Muscle layer of colon (tissue), 2 donors: ENCODE measurements at regions not wholly inside any gene's neighbourhood (a gene's known extent, or its start where the extent isn't known, plus 50 kb on each side); places are given as distances from the start of the nearest gene placed in this dataset.

Experiments
- H3K27ac ChIP-seq: one replicate; pipeline ENCODE4 v1.7.0; 2013; ENCODE audit warnings: low read depth, mild to moderate bottlenecking, low read length, moderate library complexity
- H3K27me3 ChIP-seq, 2 donors: one replicate each; pipeline ENCODE4 v1.7.0; 2013; ENCODE audit warnings: low read length in 2 of 2, mild to moderate bottlenecking in 2 of 2; ENCODE audit not compliant: insufficient read depth in 2 of 2, control insufficient read depth in 1 of 2
- H3K36me3 ChIP-seq: one replicate; pipeline ENCODE4 v1.7.0; 2013; ENCODE audit warnings: mild to moderate bottlenecking, low read length; ENCODE audit not compliant: insufficient read depth
- H3K4me1 ChIP-seq: one replicate; pipeline ENCODE4 v1.7.0; 2013; ENCODE audit warnings: mild to moderate bottlenecking, low read length; ENCODE audit not compliant: insufficient read depth
- H3K4me3 ChIP-seq, 2 donors: one replicate each; pipeline ENCODE4 v1.7.0; 2013; ENCODE audit warnings: low read length in 2 of 2, low read depth in 1 of 2, mild to moderate bottlenecking in 1 of 2, moderate library complexity in 1 of 2
- H3K9ac ChIP-seq: one replicate; pipeline ENCODE4 v1.7.0; 2013; ENCODE audit warnings: low read length
- H3K9me3 ChIP-seq: one replicate; pipeline ENCODE4 v1.7.0; 2013; ENCODE audit warnings: mild to moderate bottlenecking, low read length
- donor health status: abdominal sarcoma.
- donor health status: Adenocarcinoma of cecum.

DNA sequence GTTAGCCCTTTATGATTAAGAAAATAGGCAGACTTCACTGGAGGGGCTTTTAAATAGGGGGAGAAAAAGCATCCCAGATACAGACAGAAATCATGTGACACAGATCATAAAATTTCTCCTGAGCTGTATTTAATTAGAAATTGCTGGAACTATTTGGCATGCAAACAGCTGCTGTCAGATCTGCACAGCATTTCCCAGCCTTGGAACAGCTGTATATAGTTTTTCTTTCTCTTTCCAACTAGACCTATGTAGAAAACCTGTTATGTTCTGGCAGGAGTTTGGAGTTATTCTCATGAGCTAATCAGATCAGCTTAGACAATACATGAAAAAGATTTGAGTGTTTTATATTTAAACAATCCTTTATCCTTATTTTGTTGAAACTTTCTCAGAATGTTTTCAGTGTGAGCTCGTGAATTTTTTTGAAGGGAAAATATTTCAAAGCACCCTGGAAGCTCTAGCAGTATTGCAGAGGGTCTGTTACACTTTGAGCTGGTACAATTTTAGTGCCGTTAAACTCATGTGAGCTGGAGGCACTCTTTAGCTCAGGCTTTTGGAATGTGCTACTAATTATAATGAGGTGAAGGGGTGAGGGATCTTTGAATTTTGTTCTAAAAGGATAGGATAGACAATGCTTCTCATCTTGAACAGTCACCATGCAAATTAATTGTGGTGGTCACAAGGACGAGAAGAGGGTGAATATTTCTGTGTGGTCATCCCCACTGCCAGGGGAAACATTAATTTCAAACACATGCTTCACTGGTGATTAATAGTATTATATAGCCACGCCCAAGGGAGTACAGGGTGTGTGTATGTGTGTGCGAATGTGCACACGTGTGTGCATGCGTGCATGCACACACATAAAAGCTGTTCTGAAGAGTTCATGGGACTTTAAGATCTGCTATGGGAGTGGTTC lies 239.4 kb upstream of the FBXL7 start:
- Histone ChIP-seq H3K9me3 (no peaks in the 10 kb centered on the region), H3K27me3 (no peaks in the 10 kb centered on the region), H3K36me3 (no peaks in the 10 kb centered on the region), H3K4me1 (peaks cover 22% of the 10 kb centered on the region), H3K9ac (no peak overlapping the region), H3K27ac (peak overlapping the region; percentile 52), H3K4me3 (peak overlapping the region in 1 of 2 donors; percentile 35)

- Histone ChIP-seq H3K27ac (no peak overlapping the region), H3K36me3 (no peaks in the 10 kb centered on the region), H3K9me3 (no peaks in the 10 kb centered on the region), H3K4me1 (peaks cover 14% of the 10 kb centered on the region), H3K4me3 (no peak overlapping the region), H3K27me3 (no peaks in the 10 kb centered on the region), H3K9ac (no peak overlapping the region)
These were observed 243.5 kb upstream of the FBXL7 start for GRCh38 chr5:15256485-15256884.

DNA sequence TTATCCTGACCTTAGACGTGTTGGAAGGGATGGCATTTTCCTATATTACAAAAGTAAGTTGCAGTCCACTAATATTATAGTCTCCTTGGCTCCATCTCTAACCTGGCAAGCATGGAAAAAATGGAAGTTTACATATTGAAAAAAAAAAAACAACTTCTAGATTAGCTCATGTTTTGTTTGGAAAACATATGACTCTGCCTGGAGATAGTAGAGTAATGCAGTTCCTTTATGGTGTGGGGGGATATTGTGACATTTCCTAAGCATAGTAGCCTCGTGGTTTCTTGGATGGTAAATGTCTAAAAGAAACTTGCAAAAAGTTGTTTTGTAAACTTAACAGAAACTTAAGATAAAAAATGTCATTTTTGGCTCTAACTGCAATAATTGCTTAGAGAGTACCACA lies 244.4 kb upstream of the FBXL7 start:
- no peak overlapping the region for H3K9ac ChIP-seq
- H3K27me3 ChIP-seq, result no peaks in the 10 kb centered on the region
- H3K9me3 ChIP-seq, result no peaks in the 10 kb centered on the region
- H3K27ac ChIP-seq, result no peak overlapping the region
- H3K4me1 ChIP-seq, result peaks cover 7% of the 10 kb centered on the region
- no peaks in the 10 kb centered on the region for H3K36me3 ChIP-seq
- no peak overlapping the region for H3K4me3 ChIP-seq

- no peak overlapping the region for H3K4me3 ChIP-seq
- H3K36me3 ChIP-seq, result no peaks in the 10 kb centered on the region
These were observed 245.4 kb upstream of the FBXL7 start for GRCh38 chr5:15254607-15255006.

DNA sequence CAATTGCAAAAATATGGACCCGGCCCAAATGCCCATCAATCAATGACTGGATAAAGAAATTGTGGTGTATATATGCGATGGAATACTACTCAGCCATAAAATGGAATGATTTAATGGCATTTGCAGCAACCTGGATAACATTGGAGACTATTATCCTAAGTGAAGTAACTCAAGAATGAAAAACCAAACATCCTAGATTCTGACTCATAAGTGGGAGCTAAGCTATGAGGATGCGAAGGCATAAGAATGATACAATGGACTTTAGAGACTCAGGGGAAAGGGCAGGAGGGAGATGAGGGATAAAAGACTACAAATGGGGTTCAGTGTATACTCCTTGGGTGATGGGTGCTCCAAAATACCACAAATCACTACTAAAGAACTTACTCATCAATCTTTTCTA lies 247.6 kb upstream of the FBXL7 start:
- Histone ChIP-seq H3K36me3 (no peaks in the 10 kb centered on the region), H3K9me3 (no peaks in the 10 kb centered on the region), H3K27ac (no peak overlapping the region), H3K9ac (no peak overlapping the region), H3K4me1 (no peaks in the 10 kb centered on the region), H3K4me3 (no peak overlapping the region), H3K27me3 (no peaks in the 10 kb centered on the region)

More at GRCh38 chr5:15254607-15255006, 245.4 kb upstream of the FBXL7 start:
- Histone ChIP-seq H3K27me3 (no peaks in the 10 kb centered on the region), H3K4me1 (no peaks in the 10 kb centered on the region), H3K27ac (no peak overlapping the region), H3K9ac (no peak overlapping the region), H3K9me3 (no peaks in the 10 kb centered on the region)

GRCh38 chr5:15249152-15249551 lies 250.8 kb upstream of the FBXL7 start:
- Histone ChIP-seq H3K27me3 (no peaks in the 10 kb centered on the region), H3K4me3 (no peak overlapping the region), H3K27ac (no peak overlapping the region)

DNA sequence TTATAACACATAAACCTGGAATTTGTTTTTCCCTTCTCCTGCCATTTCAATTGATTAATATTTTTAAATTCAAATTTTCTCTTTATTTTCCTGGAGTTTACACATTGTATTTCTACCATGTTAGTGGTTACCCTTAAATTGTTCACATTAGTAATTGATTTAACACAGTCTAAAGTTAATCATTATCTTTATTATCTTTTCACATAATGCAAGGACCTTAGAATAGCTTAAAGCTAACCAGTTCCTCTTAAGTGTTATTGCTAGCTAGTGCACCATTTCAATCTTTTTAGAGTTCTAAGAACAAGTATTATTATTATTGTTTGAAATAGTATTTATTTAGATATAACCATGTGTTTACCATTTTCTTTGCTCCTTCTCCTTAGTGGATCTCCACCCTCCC lies 251.2 kb upstream of the FBXL7 start:
- Histone ChIP-seq H3K27me3 (no peaks in the 10 kb centered on the region), H3K4me1 (no peaks in the 10 kb centered on the region), H3K36me3 (no peaks in the 10 kb centered on the region), H3K9ac (no peak overlapping the region), H3K4me3 (no peak overlapping the region), H3K27ac (no peak overlapping the region), H3K9me3 (no peaks in the 10 kb centered on the region)

More at GRCh38 chr5:15249152-15249551, 250.8 kb upstream of the FBXL7 start:
- no peaks in the 10 kb centered on the region for H3K4me1 ChIP-seq
- H3K36me3 ChIP-seq, result no peaks in the 10 kb centered on the region
- no peaks in the 10 kb centered on the region for H3K9me3 ChIP-seq
- no peak overlapping the region for H3K9ac ChIP-seq

- Histone ChIP-seq H3K27me3 (no peaks in the 10 kb centered on the region), H3K27ac (no peak overlapping the region), H3K4me1 (no peaks in the 10 kb centered on the region), H3K4me3 (no peak overlapping the region), H3K36me3 (no peaks in the 10 kb centered on the region), H3K9ac (no peak overlapping the region), H3K9me3 (no peaks in the 10 kb centered on the region)
These were observed 254.1 kb upstream of the FBXL7 start for GRCh38 chr5:15245913-15246312.

DNA sequence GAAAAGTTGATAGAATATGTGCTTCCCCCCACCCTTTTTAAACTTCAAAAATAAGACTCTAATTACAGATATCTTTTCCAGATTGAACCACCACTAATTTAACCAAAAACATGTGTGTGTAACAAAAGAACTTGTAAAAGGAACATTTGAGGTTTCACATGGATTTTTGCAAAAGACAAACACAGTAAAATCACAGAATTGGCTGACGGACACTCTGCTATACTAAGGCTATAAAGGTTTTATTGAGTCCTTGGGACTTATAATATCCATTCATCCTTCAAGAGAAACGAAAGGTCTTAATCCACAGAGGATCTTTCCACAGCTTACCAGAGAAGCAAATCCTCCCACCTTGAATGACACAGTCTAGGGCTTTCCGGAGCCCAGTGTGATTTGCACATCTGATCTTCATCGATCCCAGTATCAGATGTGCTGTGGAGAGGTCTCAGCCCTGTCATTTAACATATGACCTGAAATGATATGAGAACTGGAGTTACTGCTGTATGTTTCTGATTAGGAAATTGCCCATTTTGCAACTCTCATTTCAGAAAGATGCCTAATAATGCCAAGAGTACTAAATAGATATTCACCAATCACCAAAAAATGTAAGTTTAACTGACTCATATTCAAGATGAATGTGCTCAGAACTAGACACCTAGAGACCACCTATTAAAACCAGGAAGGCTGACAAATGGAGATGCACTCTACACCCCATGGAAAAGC lies 256.5 kb upstream of the FBXL7 start:
- no peak overlapping the region for H3K4me3 ChIP-seq
- no peaks in the 10 kb centered on the region for H3K9me3 ChIP-seq
- H3K27ac ChIP-seq, result no peak overlapping the region
- H3K4me1 ChIP-seq, result no peaks in the 10 kb centered on the region
- no peak overlapping the region for H3K9ac ChIP-seq
- H3K27me3 ChIP-seq, result no peaks in the 10 kb centered on the region
- H3K36me3 ChIP-seq, result no peaks in the 10 kb centered on the region

DNA sequence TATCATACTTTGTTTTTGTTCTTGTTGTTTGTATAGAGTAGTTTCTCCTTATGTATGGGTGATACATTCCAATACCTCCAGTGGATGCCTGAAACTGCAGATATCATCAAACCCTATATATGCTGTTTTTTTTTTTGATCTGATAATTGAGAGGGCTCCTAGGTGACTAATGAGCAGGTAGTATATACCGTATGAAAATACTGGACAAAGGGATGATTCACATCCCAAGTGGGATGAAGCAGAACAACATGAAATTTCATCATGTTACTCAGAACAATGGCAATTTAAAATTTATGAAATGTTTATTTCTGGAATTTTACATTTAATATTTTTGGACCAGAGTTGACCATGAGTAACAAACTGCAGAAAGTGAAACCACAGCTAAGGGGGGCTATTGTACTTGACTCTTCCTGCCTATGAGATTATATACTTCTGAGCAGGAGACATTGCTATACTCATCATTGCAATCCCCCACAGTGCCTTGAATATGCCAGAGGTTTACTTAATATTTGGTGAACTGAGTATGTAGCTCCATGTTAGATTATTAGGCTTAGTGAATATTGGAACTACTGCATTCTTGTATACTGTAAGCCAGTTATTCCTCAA lies 258.7 kb upstream of the FBXL7 start:
- H3K27ac ChIP-seq, result no peak overlapping the region
- no peaks in the 10 kb centered on the region for H3K9me3 ChIP-seq
- peaks cover 3% of the 10 kb centered on the region for H3K4me1 ChIP-seq
- H3K36me3 ChIP-seq, result no peaks in the 10 kb centered on the region
- H3K9ac ChIP-seq, result no peak overlapping the region
- H3K4me3 ChIP-seq, result no peak overlapping the region
- H3K27me3 ChIP-seq, result no peaks in the 10 kb centered on the region

GRCh38 chr5:15238006-15238405 lies 262.0 kb upstream of the FBXL7 start:
- H3K4me3 ChIP-seq, result no peak overlapping the region

More at GRCh38 chr5:15238006-15238405, 262.0 kb upstream of the FBXL7 start:
- no peak overlapping the region for H3K27ac ChIP-seq
- peaks cover 8% of the 10 kb centered on the region for H3K4me1 ChIP-seq
- no peaks in the 10 kb centered on the region for H3K9me3 ChIP-seq
- no peaks in the 10 kb centered on the region for H3K27me3 ChIP-seq
- no peak overlapping the region for H3K9ac ChIP-seq
- H3K36me3 ChIP-seq, result no peaks in the 10 kb centered on the region
